Ovary (tissue), 7 donors: ENCODE measurements at regions not wholly inside any gene's neighbourhood (a gene's known extent, or its start where the extent isn't known, plus 50 kb on each side); places are given as distances from the start of the nearest gene placed in this dataset.
A peak's percentile ranks its signal among the peaks of the same experiment; 100 is the strongest.

ENCODE experiments used
- DNase-seq, 5 donors: peaks; one replicate each; pipeline ENCODE4 v3.0.0-alpha.2; 2019 to 2020
- H3K27ac ChIP-seq, 2 donors: fragments of 200-600 bp; one replicate each; pipeline versions ENCODE4 v1.5.1 to v1.8.0; 2019 to 2022
- H3K27me3 ChIP-seq: fragments of 200-600 bp; one replicate; pipeline ENCODE4 v1.8.0; 2022
- H3K36me3 ChIP-seq: fragments of 200-600 bp; sonication (generic); one replicate; pipeline ENCODE4 v1.5.1; 2019
- H3K4me1 ChIP-seq: one replicate; pipeline ENCODE4 v1.8.1; 2013; ENCODE audit warnings: mild to moderate bottlenecking, moderate library complexity; ENCODE audit not compliant: insufficient read depth
- H3K4me3 ChIP-seq: fragments of 200-600 bp; sonication (generic); one replicate; pipeline ENCODE4 v1.5.1; 2017
- H3K9me3 ChIP-seq, 2 donors: fragments of 200-600 bp in 1 of 2; sonication (generic) in 1 of 2; one replicate each; pipeline versions ENCODE4 v1.5.1 to v1.8.1; 2013 to 2019; ENCODE audit warnings: mild to moderate bottlenecking in 1 of 2, moderate library complexity in 1 of 2
- CTCF ChIP-seq, 3 donors: fragments of 450-650 bp in 2 of 3; fragments of 200-600 bp in 1 of 3; IDR thresholded peaks; one replicate each; pipeline versions ENCODE4 v1.5.1 to v1.8.0; 2016 to 2022; ENCODE audit warnings: antibody characterized with exemption in 3 of 3, mild to moderate bottlenecking in 1 of 3
- EP300 ChIP-seq: sonication (generic); formaldehyde crosslinking; IDR thresholded peaks from one replicate; pipeline ENCODE4 v1.6.1; 2017; ENCODE audit warnings: antibody characterized with exemption
- POLR2A ChIP-seq: fragments of 450-650 bp; IDR thresholded peaks from one replicate; pipeline ENCODE4 v1.6.1; 2017; ENCODE audit warnings: antibody characterized with exemption, mild to moderate bottlenecking, moderate library complexity
- WGBS, 3 donors: extraction: QIAGEN DNeasy Blood & Tissue Kit in 1 of 3; methylation state at CpG; one replicate each; pipeline versions ENCODE4 v1.1.5 to v1.1.7; 2013 to 2017; 5-methylcytosine and 5-hydroxymethylcytosine counted together
- intact Hi-C, 4 donors: fragments of 100-400 bp; cut with DNase I; formaldehyde crosslinking; loops; one replicate each; pipeline versions ENCODE4 v1.11.0 to v1.15.1; 2022 to 2023
- donor health status: DM: no; HTN: no; CAD: no; lungs with moderate emphysema.
- donor health status: DM: no; HTN: no; CAD: no.
- donor health status: Bipolar disorder and iron deficiency.
- donor health status: DM: no; HTN: no; CAD: no.
- donor health status: DM: yes; HTN: yes; CAD: no.

GRCh38 chr13:44259045-44260027 is 114.3 kb upstream of the SERP2 start:
- Histone ChIP-seq H3K36me3 (no peaks in the 10 kb centered on the region), H3K9me3 (no peaks in the 10 kb centered on the region), H3K27ac (no peak overlapping the region), H3K4me1 (peaks cover 11% of the 10 kb centered on the region), H3K4me3 (no peak overlapping the region), H3K27me3 (no peaks in the 10 kb centered on the region)
- peak in 3 of 5 donors; percentile 22 to 68 (median 39) for DNase-seq
- WGBS, 3 donors, result 44 to 55% (median 48%) methylated on average over 12 of the region's 12 CpGs
- TF ChIP-seq POLR2A (no peak), CTCF (IDR thresholded peaks at IDR 0.05) (no peak), EP300 (no peak)
- intact Hi-C loops, result no loop called here

DNA sequence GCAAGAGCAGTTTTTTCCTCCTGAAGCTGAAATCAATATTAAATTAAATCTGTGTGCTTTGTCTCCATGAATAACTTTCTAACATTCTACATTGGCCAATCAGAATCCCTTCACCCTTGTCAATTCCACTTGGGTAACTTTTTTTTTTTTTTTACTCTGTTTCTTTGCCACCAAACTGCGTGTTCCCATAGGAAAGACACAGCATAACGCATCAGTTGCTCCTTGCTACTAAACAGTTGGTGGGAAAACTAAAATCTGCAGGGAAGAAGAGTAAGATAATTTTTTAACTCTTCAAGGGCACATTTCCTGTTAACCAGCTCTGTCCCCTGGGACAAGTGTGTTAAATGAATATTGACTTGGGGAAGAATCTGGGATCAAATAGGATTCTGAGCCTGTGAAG is 113.3 kb upstream of the SERP2 start:
- no peak overlapping the region for H3K27ac ChIP-seq
- H3K9me3 ChIP-seq, result no peaks in the 10 kb centered on the region
- no peak for DNase-seq
- H3K4me3 ChIP-seq, result no peak overlapping the region
- TF ChIP-seq CTCF (IDR thresholded peaks at IDR 0.05) (no peak), POLR2A (no peak), EP300 (no peak)
- intact Hi-C loops, result no loop called here
- no peaks in the 10 kb centered on the region for H3K36me3 ChIP-seq
- no peaks in the 10 kb centered on the region for H3K27me3 ChIP-seq
- WGBS, 3 donors, result 67 to 87% (median 85%) methylated on average over 2 of the region's 2 CpGs
- H3K4me1 ChIP-seq, result peaks cover 11% of the 10 kb centered on the region

DNA sequence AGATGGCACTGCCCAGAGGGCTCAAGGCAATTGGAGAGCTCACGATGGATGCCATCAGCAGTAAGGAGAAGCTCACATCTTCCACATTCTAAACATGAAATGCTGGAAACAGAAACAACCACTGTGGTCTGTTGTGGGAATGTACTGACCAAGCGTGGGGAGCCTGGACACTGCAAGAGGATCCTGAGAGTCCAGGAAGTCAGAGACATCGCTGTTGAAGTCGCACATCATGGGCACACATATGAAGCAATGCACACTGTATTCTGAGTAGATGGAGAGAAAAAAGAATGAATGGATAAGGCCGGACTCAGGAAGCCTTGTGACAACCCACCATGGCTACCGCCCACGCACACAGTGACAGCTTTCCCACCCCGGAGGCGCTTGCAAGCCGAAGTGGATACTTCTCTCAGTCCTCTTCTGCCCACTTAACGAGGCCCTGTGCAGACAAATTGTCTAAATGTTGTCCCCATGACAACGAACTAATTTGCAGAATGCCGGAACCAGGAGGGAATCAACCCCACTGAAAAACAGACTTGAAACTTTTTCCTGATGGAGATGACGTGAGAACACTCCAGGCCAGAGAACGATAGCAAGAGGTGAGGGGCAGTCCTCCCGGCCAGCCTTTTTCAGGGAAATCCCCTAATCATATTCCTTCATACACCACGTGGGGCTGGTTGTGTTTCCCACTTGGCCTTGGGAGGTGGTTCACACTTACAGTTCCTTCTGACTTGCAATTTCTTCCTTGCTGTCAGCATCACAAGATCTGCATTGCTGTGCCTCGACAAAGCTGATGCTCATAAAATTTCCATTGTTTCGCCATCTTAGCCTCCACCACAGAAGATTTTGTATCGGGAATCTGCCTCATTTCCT is 109.6 kb upstream of the SERP2 start:
- Histone ChIP-seq H3K9me3 (no peaks in the 10 kb centered on the region), H3K27ac (peak overlapping the region; percentile 31 to 86), H3K4me3 (no peak overlapping the region), H3K4me1 (peaks cover 11% of the 10 kb centered on the region), H3K27me3 (no peaks in the 10 kb centered on the region), H3K36me3 (no peaks in the 10 kb centered on the region)
- intact Hi-C loops, result no loop called here
- 35 to 50% (median 49%) methylated on average over 20 of the region's 20 CpGs for WGBS, 3 donors
- TF ChIP-seq CTCF (IDR thresholded peaks at IDR 0.05) (no peak), POLR2A (peak; percentile 7), EP300 (peak; percentile 40)
- DNase-seq, result peak; percentile 69 to 84 (median 74)

- intact Hi-C loops, result no loop called here
- Histone ChIP-seq H3K27ac (no peak overlapping the region), H3K4me3 (no peak overlapping the region), H3K36me3 (no peaks in the 10 kb centered on the region), H3K9me3 (no peaks in the 10 kb centered on the region), H3K4me1 (peaks cover 11% of the 10 kb centered on the region), H3K27me3 (no peaks in the 10 kb centered on the region)
- no peak for TF ChIP-seq CTCF (IDR thresholded peaks at IDR 0.05)
- TF ChIP-seq EP300, result no peak
- no peak for TF ChIP-seq POLR2A
- DNase-seq, result no peak
- 95 to 98% (median 97%) methylated on average over 3 of the region's 3 CpGs for WGBS, 3 donors
Observed at GRCh38 chr13:44266305-44266704, 107.3 kb upstream of the SERP2 start.
